OCI-LY1 (cell line): ENCODE measurements at regions not wholly inside any gene's neighbourhood (a gene's known extent, or its start where the extent isn't known, plus 50 kb on each side); places are given as distances from the start of the nearest gene placed in this dataset.

Experiments used
- CTCF ChIP-seq: fragments of 200-600 bp; sonication (generic), shearing (Covaris generic); IDR thresholded peaks from 2 replicates; pipeline ENCODE4 v1.5.1; 2017; ENCODE audit warnings: mild to moderate bottlenecking, antibody characterized with exemption, low read length, moderate library complexity, mixed read lengths
- EZH2 ChIP-seq: fragments of 200-600 bp; sonication (generic), shearing (Covaris generic); IDR thresholded peaks from 2 replicates; pipeline ENCODE4 v1.8.0; 2017; ENCODE audit warnings: borderline replicate concordance, mixed run types, mild to moderate bottlenecking, antibody characterized with exemption, low read length, moderate library complexity, mixed read lengths

- TF ChIP-seq CTCF: no peak
- no peak for TF ChIP-seq EZH2
Measured at GRCh38 chr6:77037439-77037838, 425.9 kb downstream of the HTR1B start.
